PC-9 (cell line): ENCODE measurements at regions not wholly inside any gene's neighbourhood (a gene's known extent, or its start where the extent isn't known, plus 50 kb on each side); places are given as distances from the start of the nearest gene placed in this dataset.

Experiments
- BruUV-seq: library from RNA; stranded (reverse); fragments of 400-500 nt; replicated peaks from 2 replicates; lab custom pipeline; 2021; lab: Mats Ljungman, UMichigan
- CTCF ChIA-PET: fragments of 300-600 bp; sonication (Branson Sonifier 250); formaldehyde crosslinking; loops from one replicate; lab custom pipeline; 2022; ENCODE audit warnings: antibody characterized with exemption; lab: Charles Lee
- POLR2A ChIA-PET: fragments of 300-600 bp; sonication (Branson Sonifier 250); formaldehyde crosslinking; loops from one replicate; lab custom pipeline; 2022; ENCODE audit warnings: antibody characterized with exemption; ENCODE audit not compliant: unreplicated experiment; lab: Charles Lee
- DNase-seq, 2 experiments: peaks; one replicate each; pipeline versions ENCODE4 v3.0.0 to v3.0.0-alpha.2; 2015 to 2022; ENCODE audit warnings: mixed read lengths in 1 of 2
- H2AFZ ChIP-seq: fragments of 200-600 bp; sonication (generic); 2 replicates; pipeline ENCODE4 v1.8.1; 2017; ENCODE audit warnings: antibody characterized with exemption
- H3F3A ChIP-seq: fragments of 200-600 bp; sonication (generic); 2 replicates; pipeline ENCODE4 v1.8.1; 2017; ENCODE audit warnings: antibody characterized with exemption, mild to moderate bottlenecking, low read depth; ENCODE audit not compliant: insufficient read depth
- H3K27ac ChIP-seq: fragments of 200-600 bp; sonication (generic); 2 replicates; pipeline ENCODE4 v1.6.1; 2016; ENCODE audit warnings: mixed run types
- H3K27me3 ChIP-seq: fragments of 200-600 bp; sonication (generic); 2 replicates; pipeline ENCODE4 v1.6.1; 2016; ENCODE audit warnings: low read depth, mixed run types; ENCODE audit not compliant: insufficient read depth
- H3K36me3 ChIP-seq: fragments of 200-600 bp; sonication (generic); 2 replicates; pipeline ENCODE4 v1.6.1; 2016; ENCODE audit warnings: low read depth, mixed run types
- H3K4me1 ChIP-seq: fragments of 200-600 bp; sonication (generic); replicated peaks from 2 replicates; pipeline ENCODE4 v1.6.1; 2016; ENCODE audit warnings: mixed run types; ENCODE audit not compliant: insufficient read depth
- H3K4me2 ChIP-seq: fragments of 200-600 bp; sonication (generic); 2 replicates; pipeline ENCODE4 v1.6.1; 2017; ENCODE audit warnings: mixed run types
- H3K4me3 ChIP-seq: fragments of 200-600 bp; sonication (generic); 2 replicates; pipeline ENCODE4 v1.6.1; 2016; ENCODE audit warnings: mixed run types
- H3K79me2 ChIP-seq: fragments of 200-600 bp; sonication (generic); 2 replicates; pipeline ENCODE4 v1.6.1; 2017; ENCODE audit warnings: low read depth, mixed run types
- H3K9me2 ChIP-seq: fragments of 200-600 bp; sonication (generic); 2 replicates; pipeline ENCODE4 v1.8.1; 2017; ENCODE audit warnings: mild to moderate bottlenecking; ENCODE audit not compliant: insufficient read depth
- H3K9me3 ChIP-seq: fragments of 200-600 bp; sonication (generic); 2 replicates; pipeline ENCODE4 v1.8.1; 2016; ENCODE audit warnings: low read depth; ENCODE audit not compliant: insufficient read depth
- H4K20me1 ChIP-seq: fragments of 200-600 bp; sonication (generic); 2 replicates; pipeline ENCODE4 v1.8.1; 2017; ENCODE audit not compliant: insufficient read depth
- CTCF ChIP-seq: fragments of 200-600 bp; sonication (generic); conservative IDR thresholded peaks from 2 replicates; pipeline ENCODE4 v1.6.1; 2017; ENCODE audit warnings: mixed run types, antibody characterized with exemption, mild to moderate bottlenecking, moderate library complexity
- EZH2 ChIP-seq: fragments of 200-600 bp; sonication (generic); IDR thresholded peaks from 2 replicates; pipeline ENCODE4 v1.8.0; 2017; ENCODE audit warnings: antibody characterized with exemption, low read depth
- intact Hi-C: fragments of 100-400 bp; cut with micrococcal nuclease; formaldehyde crosslinking; loops from one replicate; pipeline ENCODE4 v1.10.0; 2022; ENCODE audit not compliant: unreplicated experiment

GRCh38 chr12:42802785-42803189, 213.2 kb upstream of the PRICKLE1 start:
- no TSS peak for BruUV-seq

GRCh38 chr12:42801271-42801670, 211.7 kb upstream of the PRICKLE1 start:
- Histone ChIP-seq H3F3A (no peaks in the 10 kb centered on the region), H3K27me3 (no peaks in the 10 kb centered on the region), H3K79me2 (no peaks in the 10 kb centered on the region), H2AFZ (no peak overlapping the region), H3K36me3 (no peaks in the 10 kb centered on the region), H3K9me2 (0 out of 2 replicates have a peak, but pooled peaks cover 3% of the 10 kb centered on the region), H3K4me3 (no peak overlapping the region), H3K27ac (no peak overlapping the region), H3K4me1 (no peaks in the 10 kb centered on the region), H4K20me1 (no peaks in the 10 kb centered on the region), H3K9me3 (no peaks in the 10 kb centered on the region), H3K4me2 (no peak overlapping the region)
- TF ChIP-seq EZH2 (no peak), CTCF (no peak)
- DNase-seq = no peak
- intact Hi-C loops = no loop called here
- ChIA-PET CTCF (no interaction called here), POLR2A (no interaction called here)
- no TSS peak for BruUV-seq

More at GRCh38 chr12:42802785-42803189, 213.2 kb upstream of the PRICKLE1 start:
- DNase-seq = no peak
- Histone ChIP-seq H3K4me1 (no peaks in the 10 kb centered on the region), H4K20me1 (no peaks in the 10 kb centered on the region), H3K9me3 (no peaks in the 10 kb centered on the region), H3F3A (no peaks in the 10 kb centered on the region), H3K79me2 (no peaks in the 10 kb centered on the region), H3K9me2 (0 out of 2 replicates have a peak, but pooled peaks cover 3% of the 10 kb centered on the region), H2AFZ (no peak overlapping the region), H3K36me3 (no peaks in the 10 kb centered on the region), H3K4me3 (no peak overlapping the region), H3K27ac (no peak overlapping the region), H3K27me3 (no peaks in the 10 kb centered on the region), H3K4me2 (no peak overlapping the region)
- ChIA-PET CTCF (no interaction called here), POLR2A (no interaction called here)
- intact Hi-C loops = no loop called here
- TF ChIP-seq CTCF (no peak), EZH2 (no peak)

GRCh38 chr12:42799966-42800365, 210.4 kb upstream of the PRICKLE1 start:
- Histone ChIP-seq H3K4me1 (no peaks in the 10 kb centered on the region), H3K27me3 (no peaks in the 10 kb centered on the region), H2AFZ (no peak overlapping the region), H3K4me3 (no peak overlapping the region), H3K4me2 (no peak overlapping the region), H3K9me3 (no peaks in the 10 kb centered on the region), H3K27ac (no peak overlapping the region), H3K79me2 (no peaks in the 10 kb centered on the region), H3K9me2 (0 out of 2 replicates have a peak, but pooled peaks cover 3% of the 10 kb centered on the region), H4K20me1 (no peaks in the 10 kb centered on the region), H3F3A (no peaks in the 10 kb centered on the region), H3K36me3 (no peaks in the 10 kb centered on the region)
- TF ChIP-seq CTCF = no peak
- TF ChIP-seq EZH2 = no peak
- no peak for DNase-seq
- CTCF ChIA-PET = no interaction called here
- POLR2A ChIA-PET = no interaction called here
- intact Hi-C loops = no loop called here
- no TSS peak for BruUV-seq
